C4-2B (cell line): ENCODE measurements at regions not wholly inside any gene's neighbourhood (a gene's known extent, or its start where the extent isn't known, plus 50 kb on each side); places are given as distances from the start of the nearest gene placed in this dataset.

ENCODE experiments used
- CTCF ChIP-seq: fragments of 450-650 bp; conservative IDR thresholded peaks from 2 replicates; pipeline ENCODE4 v1.5.1; 2017; ENCODE audit warnings: mild to moderate bottlenecking
- ZFX ChIP-seq: fragments of 450-650 bp; IDR thresholded peaks from 2 replicates; pipeline ENCODE4 v1.6.1; 2017

- TF ChIP-seq CTCF: no peak
- no peak for TF ChIP-seq ZFX
Measured at GRCh38 chr16:79411357-79411756, 189.2 kb downstream of the MAF start.
